ENCODE measurements at regions not wholly inside any gene's neighbourhood (a gene's known extent, or its start where the extent isn't known, plus 50 kb on each side); places are given as distances from the start of the nearest gene placed in this dataset.

DNA sequence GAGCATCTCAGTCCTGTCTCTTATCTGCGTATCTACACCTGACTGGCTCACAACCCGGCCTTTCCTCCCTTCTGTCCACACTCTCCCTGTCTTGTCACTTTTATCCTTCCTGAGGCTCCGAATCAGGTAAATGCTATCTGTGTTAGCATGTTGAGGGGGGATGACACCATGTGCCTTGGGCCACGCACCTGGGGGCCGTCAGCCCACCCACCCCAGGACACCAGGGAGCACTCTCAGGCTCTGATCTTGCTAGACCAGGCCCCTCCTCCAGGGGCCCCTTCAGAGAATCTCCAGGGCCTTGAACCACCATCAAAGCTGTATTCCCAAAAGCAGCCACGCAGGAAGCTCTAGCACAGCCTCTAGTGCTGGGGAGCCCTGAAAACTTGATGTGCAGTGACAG lies 278.7 kb upstream of the SHH start:
- no peak overlapping the region for H3K4me2 ChIP-seq
- H3K27me3 ChIP-seq: no peaks in the 10 kb centered on the region
- no peak for DNase-seq (ENCODE audit: low spot score)
- no peak overlapping the region for H3K4me3 ChIP-seq
- TF ChIP-seq EZH2 (IDR thresholded peaks at IDR 0.05; ENCODE audit: borderline replicate concordance) (no peak), EZH2phosphoT487 (IDR thresholded peaks at IDR 0.05; ENCODE audit: low read depth, severe bottlenecking, unreplicated experiment) (no peak), CTCF (IDR thresholded peaks at IDR 0.05; ENCODE audit: poor library complexity) (no peak)
- H3K27ac ChIP-seq: no peak overlapping the region
- no peaks in the 10 kb centered on the region for H3K9me2 ChIP-seq (replicated peaks; ENCODE audit: insufficient read depth)
- no peak overlapping the region for H2AFZ ChIP-seq
- H4K20me1 ChIP-seq (ENCODE audit: insufficient read depth, poor library complexity, severe bottlenecking): no peaks in the 10 kb centered on the region
- no peaks in the 10 kb centered on the region for H3K9me3 ChIP-seq (ENCODE audit: low read depth)
- 84% methylated on average over 6 of the region's 6 CpGs for WGBS (ENCODE audit: low lambda C conversion rate, missing lambda C conversion rate)
- no peaks in the 10 kb centered on the region for H3K79me2 ChIP-seq
- H3K36me3 ChIP-seq (replicated peaks; ENCODE audit: insufficient read depth, low read depth): no peaks in the 10 kb centered on the region
- H3K4me1 ChIP-seq (ENCODE audit: insufficient read depth): no peaks in the 10 kb centered on the region

GRCh38 chr7:156089222-156089621 lies 277.0 kb upstream of the SHH start:
- H3K79me2 ChIP-seq: no peaks in the 10 kb centered on the region
- no peaks in the 10 kb centered on the region for H3K9me2 ChIP-seq (replicated peaks; ENCODE audit: insufficient read depth)
- H3K4me1 ChIP-seq (ENCODE audit: insufficient read depth): no peaks in the 10 kb centered on the region
- H3K36me3 ChIP-seq (replicated peaks; ENCODE audit: insufficient read depth, low read depth): no peaks in the 10 kb centered on the region
- WGBS (ENCODE audit: low lambda C conversion rate, missing lambda C conversion rate): 89% methylated on average over 11 of the region's 11 CpGs
- TF ChIP-seq EZH2phosphoT487 (IDR thresholded peaks at IDR 0.05; ENCODE audit: low read depth, severe bottlenecking, unreplicated experiment) (no peak), CTCF (IDR thresholded peaks at IDR 0.05; ENCODE audit: poor library complexity) (no peak), EZH2 (IDR thresholded peaks at IDR 0.05; ENCODE audit: borderline replicate concordance) (no peak)
- H3K27me3 ChIP-seq: no peaks in the 10 kb centered on the region
- no peak overlapping the region for H3K4me2 ChIP-seq
- no peak overlapping the region for H3K27ac ChIP-seq
- H3K9me3 ChIP-seq (ENCODE audit: low read depth): no peaks in the 10 kb centered on the region
- no peak for DNase-seq (ENCODE audit: low spot score)
- H3K4me3 ChIP-seq: no peak overlapping the region
- no peak overlapping the region for H2AFZ ChIP-seq
- no peaks in the 10 kb centered on the region for H4K20me1 ChIP-seq (ENCODE audit: insufficient read depth, poor library complexity, severe bottlenecking)

DNA sequence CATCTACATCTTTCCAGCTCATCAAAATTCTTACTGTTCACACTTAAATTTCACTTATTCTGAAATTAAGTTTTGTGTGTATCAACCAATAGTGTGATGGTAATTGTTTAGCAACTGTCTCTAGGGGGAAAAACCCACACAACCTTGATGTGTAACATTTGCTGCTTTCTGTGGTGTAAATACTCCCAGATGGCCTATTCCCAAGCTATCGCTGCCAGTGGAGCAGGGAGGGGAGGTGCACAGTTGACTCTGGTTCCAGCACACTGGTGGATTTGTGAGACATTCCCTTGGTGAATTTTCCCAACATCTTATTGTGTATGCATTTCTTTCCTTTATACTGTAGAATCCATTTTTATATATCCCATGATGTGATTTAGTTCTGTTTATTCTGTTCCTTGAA lies 275.9 kb upstream of the SHH start:
- Histone ChIP-seq H3K79me2 (no peaks in the 10 kb centered on the region), H4K20me1 (ENCODE audit: insufficient read depth, poor library complexity, severe bottlenecking) (no peaks in the 10 kb centered on the region), H3K4me1 (ENCODE audit: insufficient read depth) (no peaks in the 10 kb centered on the region), H3K4me2 (no peak overlapping the region), H2AFZ (no peak overlapping the region), H3K9me2 (replicated peaks; ENCODE audit: insufficient read depth) (no peaks in the 10 kb centered on the region), H3K4me3 (no peak overlapping the region), H3K36me3 (replicated peaks; ENCODE audit: insufficient read depth, low read depth) (no peaks in the 10 kb centered on the region), H3K27ac (no peak overlapping the region), H3K27me3 (no peaks in the 10 kb centered on the region), H3K9me3 (ENCODE audit: low read depth) (no peaks in the 10 kb centered on the region)
- DNase-seq (ENCODE audit: low spot score): no peak
- TF ChIP-seq CTCF (IDR thresholded peaks at IDR 0.05; ENCODE audit: poor library complexity) (no peak), EZH2 (IDR thresholded peaks at IDR 0.05; ENCODE audit: borderline replicate concordance) (no peak), EZH2phosphoT487 (IDR thresholded peaks at IDR 0.05; ENCODE audit: low read depth, severe bottlenecking, unreplicated experiment) (no peak)
- WGBS (ENCODE audit: low lambda C conversion rate, missing lambda C conversion rate): 100% methylated on average over 1 of the region's 1 CpG

Measured in hepatocyte (in vitro differentiated cells).